H9 (cell line): ENCODE measurements at regions not wholly inside any gene's neighbourhood (a gene's known extent, or its start where the extent isn't known, plus 50 kb on each side); places are given as distances from the start of the nearest gene placed in this dataset.

Source experiments
- DNase-seq: peaks from one replicate; pipeline ENCODE4 v3.0.0-alpha.2; 2017
- H2AFZ ChIP-seq: one replicate; pipeline ENCODE4 v1.6.1; 2013; ENCODE audit warnings: mild to moderate bottlenecking, low read length, control low read depth, moderate library complexity
- H2AK5ac ChIP-seq: 2 replicates; pipeline ENCODE4 v1.6.1; 2013; ENCODE audit warnings: low read length, control low read depth, mixed read lengths; ENCODE audit not compliant: insufficient read length
- H2BK120ac ChIP-seq: one replicate; pipeline ENCODE4 v1.6.1; 2013; ENCODE audit warnings: low read depth, mild to moderate bottlenecking, low read length, control low read depth, inconsistent platforms; ENCODE audit not compliant: poor library complexity, severe bottlenecking
- H2BK12ac ChIP-seq: 2 replicates; pipeline ENCODE4 v1.6.1; 2013; ENCODE audit warnings: low read length, control low read depth, mixed read lengths, low read depth; ENCODE audit not compliant: insufficient read length
- H2BK15ac ChIP-seq: 2 replicates; pipeline ENCODE4 v1.6.1; 2013; ENCODE audit warnings: low read depth, low read length, control low read depth
- H2BK20ac ChIP-seq: one replicate; pipeline ENCODE4 v1.6.1; 2013; ENCODE audit warnings: low read depth, mild to moderate bottlenecking, low read length, control low read depth, inconsistent platforms; ENCODE audit not compliant: poor library complexity, severe bottlenecking
- H2BK5ac ChIP-seq: 2 replicates; pipeline ENCODE4 v1.6.1; 2013; ENCODE audit warnings: low read length, control low read depth, mixed read lengths; ENCODE audit not compliant: insufficient read length
- H3K14ac ChIP-seq: 2 replicates; pipeline ENCODE4 v1.6.1; 2013; ENCODE audit warnings: low read length, control low read depth; ENCODE audit not compliant: insufficient read depth
- H3K18ac ChIP-seq: 2 replicates; pipeline ENCODE4 v1.6.1; 2013; ENCODE audit warnings: low read depth, mild to moderate bottlenecking, mixed read lengths, low read length, control low read depth; ENCODE audit not compliant: insufficient read length
- H3K23ac ChIP-seq: 2 replicates; pipeline ENCODE4 v1.6.1; 2013; ENCODE audit warnings: low read length, control low read depth, mixed read lengths, low read depth; ENCODE audit not compliant: insufficient read length
- H3K23me2 ChIP-seq: 2 replicates; pipeline ENCODE4 v1.6.1; 2013; ENCODE audit warnings: low read depth, mild to moderate bottlenecking, mixed read lengths, low read length, control low read depth; ENCODE audit not compliant: insufficient read length, poor library complexity, severe bottlenecking
- H3K27ac ChIP-seq: 2 replicates; pipeline ENCODE4 v1.5.1; 2013; ENCODE audit warnings: low read length, control low read depth, mixed read lengths, low read depth; ENCODE audit not compliant: insufficient read length
- H3K27me3 ChIP-seq: 2 replicates; pipeline ENCODE4 v1.6.1; 2013; ENCODE audit warnings: low read length, control low read depth, inconsistent platforms; ENCODE audit not compliant: insufficient read depth
- H3K4ac ChIP-seq: 2 replicates; pipeline ENCODE4 v1.6.1; 2013; ENCODE audit warnings: low read depth, mild to moderate bottlenecking, control low read depth, inconsistent platforms, low read length, moderate library complexity
- H3K4me1 ChIP-seq: 2 replicates; pipeline ENCODE4 v1.6.1; 2013; ENCODE audit warnings: low read length, control low read depth, inconsistent platforms; ENCODE audit not compliant: insufficient read depth
- H3K4me2 ChIP-seq: 2 replicates; pipeline ENCODE4 v1.6.1; 2013; ENCODE audit warnings: low read length, control low read depth, mixed read lengths; ENCODE audit not compliant: insufficient read length, insufficient read depth
- H3K56ac ChIP-seq: 2 replicates; pipeline ENCODE4 v1.6.1; 2013; ENCODE audit warnings: low read depth, mild to moderate bottlenecking, mixed read lengths, low read length, control low read depth; ENCODE audit not compliant: insufficient read length
- H3K79me1 ChIP-seq: 2 replicates; pipeline ENCODE4 v1.6.1; 2013; ENCODE audit warnings: low read depth, mild to moderate bottlenecking, moderate library complexity, low read length, control low read depth, inconsistent platforms; ENCODE audit not compliant: insufficient read depth, poor library complexity, severe bottlenecking
- H3K79me2 ChIP-seq: 2 replicates; pipeline ENCODE4 v1.6.1; 2013; ENCODE audit warnings: low read length, control low read depth, inconsistent platforms; ENCODE audit not compliant: insufficient read depth
- H3K9ac ChIP-seq: 2 replicates; pipeline ENCODE4 v1.6.1; 2013; ENCODE audit warnings: low read length, control low read depth, mixed read lengths; ENCODE audit not compliant: insufficient read length; ENCODE audit errors: extremely low read depth
- H3K9me3 ChIP-seq: one replicate; pipeline ENCODE4 v1.6.1; 2013; ENCODE audit warnings: low read depth, low read length, inconsistent platforms; ENCODE audit not compliant: control insufficient read depth
- H3T11ph ChIP-seq: one replicate; pipeline ENCODE4 v1.6.1; 2013; ENCODE audit warnings: mild to moderate bottlenecking, low read length, control low read depth, inconsistent platforms
- H4K20me1 ChIP-seq: one replicate; pipeline ENCODE4 v1.6.1; 2013; ENCODE audit not compliant: control insufficient read depth, insufficient read length, insufficient read depth
- H4K5ac ChIP-seq: 2 replicates; pipeline ENCODE4 v1.6.1; 2013; ENCODE audit warnings: low read depth, mild to moderate bottlenecking, mixed read lengths, low read length, control low read depth; ENCODE audit not compliant: insufficient read length
- H4K8ac ChIP-seq: replicated peaks from 2 replicates; pipeline ENCODE4 v1.6.1; 2013; ENCODE audit warnings: low read length, control low read depth, mixed read lengths, low read depth; ENCODE audit not compliant: insufficient read length
- H4K91ac ChIP-seq: 2 replicates; pipeline ENCODE4 v1.6.1; 2013; ENCODE audit warnings: low read depth, mild to moderate bottlenecking, moderate library complexity, mixed read lengths, low read length, control low read depth; ENCODE audit not compliant: insufficient read length
- H3K27ac Mint-ChIP-seq, 3 experiments: 2 replicates in 2 of 3; 3 replicates in 1 of 3; pipeline ENCODE4 v1.8.0; 2020 to 2021; ENCODE audit warnings: mixed read lengths in 3 of 3, mild to moderate bottlenecking in 1 of 3, moderate library complexity in 1 of 3
- H3K27me3 Mint-ChIP-seq: 2 replicates; pipeline ENCODE4 v1.8.0; 2021; ENCODE audit warnings: low read depth, mild to moderate bottlenecking, moderate library complexity, mixed read lengths
- H3K36me3 Mint-ChIP-seq, 3 experiments: 2 replicates in 2 of 3; 3 replicates in 1 of 3; pipeline ENCODE4 v1.8.0; 2020 to 2021; ENCODE audit warnings: low read depth in 3 of 3, mixed read lengths in 3 of 3; ENCODE audit not compliant: insufficient read depth in 1 of 3
- H3K4me1 Mint-ChIP-seq, 2 experiments: 2 replicates each; pipeline ENCODE4 v1.8.0; 2020; ENCODE audit warnings: mixed read lengths in 2 of 2
- H3K4me3 Mint-ChIP-seq, 2 experiments: 2 replicates in 1 of 2; 3 replicates in 1 of 2; pipeline ENCODE4 v1.8.0; 2020 to 2021; ENCODE audit warnings: mild to moderate bottlenecking in 2 of 2, mixed read lengths in 2 of 2, moderate library complexity in 1 of 2
- H3K9me3 Mint-ChIP-seq, 2 experiments: 2 replicates in 1 of 2; 3 replicates in 1 of 2; pipeline ENCODE4 v1.8.0; 2020; ENCODE audit warnings: mild to moderate bottlenecking in 2 of 2, mixed read lengths in 2 of 2, moderate library complexity in 1 of 2
- WGBS: extraction: QIAGEN DNeasy Blood & Tissue Kit; methylation state at CpG from one replicate; pipeline ENCODE4 v1.1.7; 2013; ENCODE audit warnings: missing lambda C conversion rate, low lambda C conversion rate, mixed read lengths; ENCODE audit not compliant: insufficient read length; ENCODE audit errors: extremely low coverage; 5-methylcytosine and 5-hydroxymethylcytosine counted together
- TF ChIP-seq, protein P1 (sequence below): fragments of 200-600 bp; sonication (generic); conservative IDR thresholded peaks from 3 replicates; pipeline ENCODE4 v1.8.0; 2021; ENCODE audit warnings: antibody characterized with exemption, mild to moderate bottlenecking

DNA sequence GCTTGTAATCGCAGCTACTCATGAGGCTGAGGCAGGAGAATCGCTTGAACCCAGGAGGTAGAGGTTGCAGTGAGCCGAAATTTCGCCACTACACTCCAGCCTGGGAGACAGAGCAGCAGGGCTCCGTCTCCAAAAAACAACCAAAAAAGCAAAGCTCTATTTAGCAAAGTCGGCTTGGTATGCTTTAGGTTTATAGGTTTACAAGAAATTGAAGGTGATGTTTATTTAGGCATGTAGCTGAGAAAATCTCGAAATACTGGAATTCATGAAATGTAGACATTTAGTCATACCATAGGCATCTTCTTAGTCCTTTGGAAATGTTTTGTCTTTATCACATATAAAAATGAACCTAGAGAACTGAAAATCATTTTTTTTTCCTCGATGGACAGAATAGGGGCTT, 453.8 kb upstream of the ANKRD30A start:
- H3K79me1 ChIP-seq, result no peaks in the 10 kb centered on the region
- H3K4me2 ChIP-seq, result no peak overlapping the region
- H3K27ac ChIP-seq, result no peak overlapping the region
- Mint-ChIP-seq H3K9me3 (no peaks in the 10 kb centered on the region), H3K4me3 (no peak overlapping the region), H3K36me3 (no peaks in the 10 kb centered on the region), H3K27me3 (no peaks in the 10 kb centered on the region), H3K4me1 (no peaks in the 10 kb centered on the region), H3K27ac (no peak overlapping the region)
- no peak overlapping the region for H2BK20ac ChIP-seq
- TF ChIP-seq, protein P1, sequence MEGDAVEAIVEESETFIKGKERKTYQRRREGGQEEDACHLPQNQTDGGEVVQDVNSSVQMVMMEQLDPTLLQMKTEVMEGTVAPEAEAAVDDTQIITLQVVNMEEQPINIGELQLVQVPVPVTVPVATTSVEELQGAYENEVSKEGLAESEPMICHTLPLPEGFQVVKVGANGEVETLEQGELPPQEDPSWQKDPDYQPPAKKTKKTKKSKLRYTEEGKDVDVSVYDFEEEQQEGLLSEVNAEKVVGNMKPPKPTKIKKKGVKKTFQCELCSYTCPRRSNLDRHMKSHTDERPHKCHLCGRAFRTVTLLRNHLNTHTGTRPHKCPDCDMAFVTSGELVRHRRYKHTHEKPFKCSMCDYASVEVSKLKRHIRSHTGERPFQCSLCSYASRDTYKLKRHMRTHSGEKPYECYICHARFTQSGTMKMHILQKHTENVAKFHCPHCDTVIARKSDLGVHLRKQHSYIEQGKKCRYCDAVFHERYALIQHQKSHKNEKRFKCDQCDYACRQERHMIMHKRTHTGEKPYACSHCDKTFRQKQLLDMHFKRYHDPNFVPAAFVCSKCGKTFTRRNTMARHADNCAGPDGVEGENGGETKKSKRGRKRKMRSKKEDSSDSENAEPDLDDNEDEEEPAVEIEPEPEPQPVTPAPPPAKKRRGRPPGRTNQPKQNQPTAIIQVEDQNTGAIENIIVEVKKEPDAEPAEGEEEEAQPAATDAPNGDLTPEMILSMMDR, result no peak
- H4K5ac ChIP-seq, result no peak overlapping the region
- H2BK120ac ChIP-seq, result no peak overlapping the region
- H3K9me3 ChIP-seq, result no peaks in the 10 kb centered on the region
- H3K23ac ChIP-seq, result no peak overlapping the region
- WGBS, result no CpG with 5 or more reads among the region's 8 CpGs
- no peak overlapping the region for H4K8ac ChIP-seq
- H3K56ac ChIP-seq, result no peak overlapping the region
- H2AFZ ChIP-seq, result no peak overlapping the region
- no peak overlapping the region for H4K91ac ChIP-seq
- DNase-seq, result no peak
- no peak overlapping the region for H3K14ac ChIP-seq
- no peaks in the 10 kb centered on the region for H4K20me1 ChIP-seq
- H3K9ac ChIP-seq, result no peak overlapping the region
- H3K23me2 ChIP-seq, result no peaks in the 10 kb centered on the region
- no peak overlapping the region for H2BK5ac ChIP-seq
- H3K4ac ChIP-seq, result no peak overlapping the region
- no peak overlapping the region for H2BK12ac ChIP-seq
- H2BK15ac ChIP-seq, result no peak overlapping the region
- H3T11ph ChIP-seq, result no peak overlapping the region
- H3K18ac ChIP-seq, result no peak overlapping the region
- H2AK5ac ChIP-seq, result no peak overlapping the region
- H3K27me3 ChIP-seq, result no peaks in the 10 kb centered on the region
- H3K4me1 ChIP-seq, result no peaks in the 10 kb centered on the region
- no peaks in the 10 kb centered on the region for H3K79me2 ChIP-seq
